Kasumi-1 (cell line): ENCODE measurements at regions not wholly inside any gene's neighbourhood (a gene's known extent, or its start where the extent isn't known, plus 50 kb on each side); places are given as distances from the start of the nearest gene placed in this dataset.

ENCODE experiments used
- DNase-seq, 2 experiments: peaks; one replicate each; lab custom pipeline; 2025; lab: John Stamatoyannopoulos, UW

GRCh38 chr4:149121023-149121404 is 678.8 kb upstream of the NR3C2 start:
- DNase-seq, result no peak

DNA sequence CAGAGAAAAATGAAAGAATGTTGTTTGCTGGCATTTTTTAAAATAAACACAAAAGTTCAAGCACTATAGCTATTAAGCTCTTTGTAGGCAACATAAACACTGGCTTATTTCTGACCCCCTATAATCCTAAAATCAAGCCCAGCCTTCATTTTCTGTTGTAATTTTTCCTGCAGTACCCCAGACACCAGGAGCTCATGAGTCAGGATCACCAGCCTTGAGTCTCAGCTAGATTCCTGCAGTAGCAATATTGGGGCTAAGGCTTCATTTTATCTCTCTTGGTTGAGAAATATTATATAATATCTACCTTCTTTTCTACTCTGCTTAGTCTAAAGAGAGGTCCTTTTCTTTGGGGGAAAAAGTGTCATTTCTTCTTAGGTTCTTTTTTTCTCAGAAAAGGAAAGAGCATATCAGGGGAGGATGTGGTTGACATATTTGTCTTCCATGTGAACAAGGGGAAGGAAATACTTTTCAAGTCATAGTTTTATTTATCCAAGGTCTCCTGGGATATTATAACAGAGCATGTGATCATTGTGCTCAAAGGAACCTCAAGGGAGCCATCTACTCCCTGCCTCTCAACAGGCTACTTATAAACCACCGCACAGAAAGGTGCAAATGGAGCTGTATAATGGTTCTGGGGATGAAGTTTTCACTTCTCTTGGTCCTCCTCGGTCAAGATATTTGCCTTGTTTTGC is 678.3 kb upstream of the NR3C2 start:
- DNase-seq, result no peak

DNA sequence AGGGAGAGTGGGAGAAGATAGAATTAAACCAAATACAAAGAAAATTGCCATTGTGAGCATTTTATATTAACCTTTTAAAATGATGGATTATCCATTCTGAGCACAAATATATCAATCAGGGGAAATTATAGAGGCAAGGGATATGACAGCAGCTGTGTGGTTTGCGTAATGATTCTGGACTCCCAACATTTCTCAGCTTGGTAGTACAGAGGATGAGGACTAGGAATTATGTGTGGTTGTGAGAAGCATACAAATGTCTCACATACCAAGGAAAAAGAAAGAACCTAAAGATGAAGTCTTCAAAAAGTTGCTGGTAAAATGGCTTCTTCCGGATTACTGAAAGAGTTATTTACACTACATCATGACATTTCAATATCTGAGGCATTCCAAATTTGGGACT is 674.6 kb upstream of the NR3C2 start:
- DNase-seq, result no peak

- DNase-seq, result no peak
These were observed 671.7 kb upstream of the NR3C2 start for GRCh38 chr4:149113804-149114430.

DNA sequence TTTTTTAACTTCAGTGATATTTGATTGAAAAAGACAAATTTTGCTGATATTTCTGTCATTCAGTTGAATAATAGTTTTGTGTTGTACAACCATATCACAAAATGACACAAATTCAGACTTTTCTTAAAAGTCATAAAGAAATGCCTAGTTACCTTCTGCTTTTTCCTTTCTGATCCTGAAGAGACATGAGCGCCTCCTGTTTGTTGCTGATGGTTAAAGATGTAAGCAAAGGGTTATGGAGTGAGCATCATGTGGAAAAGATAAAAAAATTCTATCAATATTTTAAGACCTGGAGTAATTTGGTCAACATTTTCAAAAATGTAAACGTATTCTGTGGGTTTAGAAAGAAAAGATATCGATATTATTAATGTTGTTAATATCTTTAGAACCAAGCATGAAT is 669.9 kb upstream of the NR3C2 start:
- no peak for DNase-seq

DNA sequence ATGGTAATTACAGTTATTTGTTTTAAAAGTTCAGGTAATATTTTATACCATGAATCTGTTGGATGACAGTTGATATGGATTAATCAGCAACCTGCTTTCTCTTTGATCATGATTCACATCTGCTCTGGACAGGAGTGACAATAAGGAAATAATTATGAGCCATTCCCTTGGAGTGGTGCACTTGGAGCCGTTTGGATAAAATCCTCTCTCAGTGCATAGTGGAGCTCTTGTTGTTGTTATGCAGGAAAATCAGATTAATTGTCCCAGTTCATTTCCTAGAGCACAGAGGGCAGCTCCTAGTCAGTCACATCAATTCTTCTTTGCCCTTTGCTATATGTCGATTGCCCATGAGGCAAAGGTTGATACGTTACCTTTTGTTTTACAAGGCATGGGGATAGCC is 668.3 kb upstream of the NR3C2 start:
- no peak for DNase-seq

GRCh38 chr4:149108626-149109025 is 666.4 kb upstream of the NR3C2 start:
- no peak for DNase-seq

GRCh38 chr4:149102765-149103164 is 660.6 kb upstream of the NR3C2 start:
- no peak for DNase-seq

- no peak for DNase-seq
These were observed 659.4 kb upstream of the NR3C2 start for GRCh38 chr4:149101649-149102048.

DNA sequence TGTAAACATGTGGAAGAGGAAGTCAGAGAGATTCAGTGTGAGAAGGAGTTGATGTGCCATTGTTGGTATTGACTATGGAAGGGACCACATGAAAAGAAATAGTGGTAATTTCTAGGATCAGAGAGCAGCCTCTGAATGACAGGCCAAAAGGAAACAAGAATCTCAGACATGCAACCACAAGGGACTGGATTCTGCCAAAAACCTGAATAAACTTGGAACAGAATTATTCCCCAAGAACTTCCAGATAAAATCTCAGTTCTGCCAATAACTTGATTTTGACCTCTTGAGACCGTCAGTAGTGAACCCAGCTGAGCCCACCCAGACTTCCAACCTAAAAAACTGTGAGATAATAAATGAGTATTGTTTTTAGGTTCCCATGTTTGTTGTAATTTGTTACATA is 653.6 kb upstream of the NR3C2 start:
- no peak for DNase-seq

GRCh38 chr4:149095001-149095400 is 652.8 kb upstream of the NR3C2 start:
- DNase-seq, result no peak

- no peak for DNase-seq
These were observed 641.9 kb upstream of the NR3C2 start for GRCh38 chr4:149084144-149084543.

DNA sequence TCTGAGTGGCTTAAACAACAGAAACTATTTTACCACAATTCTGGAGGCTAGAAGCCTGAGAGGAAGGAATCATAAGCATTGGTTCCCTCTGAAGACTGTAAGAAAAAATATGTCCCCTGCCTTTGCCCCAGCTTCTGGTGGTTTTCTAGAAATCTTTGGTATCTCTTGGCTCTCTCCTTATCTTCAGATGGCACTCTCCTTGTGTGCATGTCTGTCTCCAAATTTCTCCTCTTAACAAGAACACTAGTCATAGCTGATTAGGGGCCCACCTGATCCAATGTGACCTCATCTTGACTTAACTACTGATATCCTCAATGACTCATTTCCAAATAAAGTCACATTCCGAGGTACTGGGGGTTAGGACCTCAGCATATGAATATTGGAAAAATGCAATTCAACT is 635.0 kb upstream of the NR3C2 start:
- DNase-seq, result no peak

DNA sequence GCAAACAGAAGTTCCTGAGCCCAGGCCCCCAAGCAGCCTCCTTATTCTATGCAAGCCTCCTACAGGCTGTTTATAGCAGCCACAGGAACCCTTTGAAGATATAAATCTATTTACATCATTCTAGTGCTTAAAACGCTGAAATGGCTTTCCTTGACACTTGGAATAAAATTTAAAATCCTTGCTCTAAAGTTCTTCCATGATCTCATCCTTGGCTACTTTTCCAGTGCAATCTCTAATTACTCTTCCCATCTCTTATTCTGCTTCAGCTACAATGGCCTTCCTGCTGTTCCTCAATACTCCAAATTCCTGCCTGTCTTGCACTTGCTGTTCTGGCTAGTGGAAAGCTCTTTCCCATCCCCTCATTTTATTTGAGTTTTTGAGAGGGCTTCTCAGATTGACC is 634.2 kb upstream of the NR3C2 start:
- DNase-seq, result no peak

GRCh38 chr4:149072384-149072783 is 630.2 kb upstream of the NR3C2 start:
- no peak for DNase-seq

- DNase-seq, result no peak
These were observed 623.5 kb upstream of the NR3C2 start for GRCh38 chr4:149065753-149066152.

DNA sequence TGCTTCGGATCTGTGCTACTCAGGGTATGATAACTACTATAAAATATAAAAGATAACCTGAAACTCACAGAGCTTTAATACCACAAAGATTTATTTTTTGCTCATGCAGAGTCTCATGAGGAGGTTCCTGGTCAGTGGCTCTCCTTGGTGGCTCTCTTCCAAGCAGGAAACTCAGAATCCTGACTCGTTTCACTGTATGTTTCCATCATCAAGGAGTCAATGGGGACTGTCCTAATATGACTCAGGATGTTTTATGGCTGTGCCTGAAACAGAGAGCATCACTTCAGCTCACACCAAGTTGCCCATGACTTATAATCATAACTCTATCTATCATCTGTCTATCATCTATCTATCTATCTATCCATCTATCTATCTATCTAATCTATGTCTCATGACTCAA is 620.8 kb upstream of the NR3C2 start:
- no peak for DNase-seq

- DNase-seq, result no peak
These were observed 615.4 kb upstream of the NR3C2 start for GRCh38 chr4:149057594-149057993.

DNA sequence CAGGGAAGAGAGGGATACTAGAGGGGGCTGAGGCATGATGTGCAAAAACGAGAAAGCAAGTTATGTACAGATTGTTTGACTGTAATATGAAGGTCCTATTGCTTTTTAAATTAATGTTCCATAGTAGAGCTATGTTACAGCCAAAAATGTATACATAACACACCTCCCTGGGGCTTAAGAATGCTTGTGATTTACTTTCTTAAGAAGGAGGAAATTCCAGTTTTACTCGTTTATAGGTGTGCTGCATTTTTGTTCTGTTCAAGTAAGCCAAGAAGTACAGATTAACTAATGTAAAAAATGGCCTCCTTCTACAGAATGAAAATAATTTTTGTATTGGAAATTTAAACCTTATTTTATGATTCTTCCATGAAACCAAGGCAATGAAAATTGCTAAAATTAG is 614.4 kb upstream of the NR3C2 start:
- DNase-seq, result no peak

- DNase-seq, result no peak
These were observed 613.4 kb upstream of the NR3C2 start for GRCh38 chr4:149055624-149056023.

DNA sequence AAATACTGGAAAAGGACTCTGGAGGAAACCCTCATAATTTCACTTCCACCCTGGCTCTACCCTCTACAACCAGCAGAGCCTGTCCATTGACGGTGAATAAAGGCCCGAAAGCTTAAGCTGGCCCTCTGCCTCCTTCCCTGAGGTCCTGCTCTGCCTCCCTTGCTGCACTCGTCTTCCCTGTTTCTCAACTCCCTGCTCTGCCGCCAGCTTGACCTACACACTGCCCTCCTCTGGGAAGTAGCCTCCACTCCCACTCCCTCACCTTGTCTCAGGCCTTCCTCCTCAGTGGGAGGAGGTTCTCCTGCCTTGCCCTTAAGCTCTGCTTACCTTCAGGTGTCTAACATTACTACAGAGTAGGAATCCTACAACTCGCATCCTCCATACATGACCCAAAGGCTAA is 608.6 kb upstream of the NR3C2 start:
- DNase-seq, result no peak

DNA sequence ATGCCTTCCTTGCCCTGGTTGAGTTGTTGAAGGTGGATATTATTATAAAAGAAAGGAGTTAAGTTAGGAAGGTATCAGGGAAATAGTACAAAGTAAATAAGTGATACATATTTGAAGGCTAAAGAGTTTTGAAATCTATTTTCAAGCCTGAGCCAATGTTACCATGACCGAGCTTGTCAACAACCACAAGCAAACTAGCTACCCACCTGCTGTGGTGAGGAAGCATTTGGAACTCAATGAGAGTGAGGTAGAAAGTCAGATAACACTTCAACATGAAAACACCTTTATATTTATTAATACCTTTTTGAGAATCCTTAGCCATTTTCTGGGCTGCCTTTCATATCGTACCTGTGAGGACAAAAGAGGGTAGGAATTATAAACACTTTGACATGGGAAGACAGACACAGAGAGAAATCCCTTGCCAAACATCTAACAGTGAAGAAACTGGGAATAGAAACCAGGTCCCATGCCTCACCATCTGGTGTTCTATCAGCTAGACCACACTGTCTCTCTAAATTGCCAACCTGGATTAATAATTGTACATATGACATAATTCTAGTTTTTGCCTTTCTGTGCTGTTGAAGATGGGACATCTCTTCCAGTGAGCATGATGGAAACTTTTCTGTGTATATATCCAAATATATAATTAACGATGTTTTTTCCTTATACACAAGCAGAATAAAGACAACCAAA is 606.4 kb upstream of the NR3C2 start:
- DNase-seq, result no peak

GRCh38 chr4:149047368-149047767 is 605.2 kb upstream of the NR3C2 start:
- no peak for DNase-seq

- no peak for DNase-seq
These were observed 603.5 kb upstream of the NR3C2 start for GRCh38 chr4:149045731-149046130.
